ENCODE measurements at regions not wholly inside any gene's neighbourhood (a gene's known extent, or its start where the extent isn't known, plus 50 kb on each side); places are given as distances from the start of the nearest gene placed in this dataset.
"Not testable (repeated sequence)": the region's sequence is repeated elsewhere in the genome, so short reads cannot be mapped to it uniquely, and the experiment has no call there.

DNA sequence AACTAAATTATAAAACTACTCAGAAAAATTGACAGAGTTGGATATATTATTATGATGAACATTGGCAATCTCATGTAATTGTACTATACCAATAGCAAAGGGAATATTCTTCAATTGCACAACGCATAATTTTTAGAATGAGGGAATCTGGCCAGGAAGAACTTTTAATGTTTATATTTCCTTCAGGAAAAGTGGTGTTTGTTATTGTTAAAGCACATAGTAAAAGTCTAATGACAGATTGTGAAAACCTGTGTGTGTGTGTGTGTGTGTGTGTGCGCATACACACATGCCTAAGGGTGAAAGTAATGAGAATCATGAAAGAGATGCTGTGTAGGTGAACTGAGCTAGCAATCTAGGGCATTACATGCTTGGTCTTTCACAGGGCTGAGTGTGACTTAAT, 877.7 kb downstream of the SLC6A15 start:
- no peak overlapping the region for H2AFZ ChIP-seq (ENCODE audit: insufficient read depth, low read depth, low read length, poor library complexity, severe bottlenecking)
- no peak overlapping the region for H3K4me3 ChIP-seq (replicated peaks in 1 of 3; ENCODE audit: low read depth in 2 of 3, low read length in 3 of 3)
- H4K20me1 ChIP-seq (ENCODE audit: insufficient read depth, low read length), result no peaks in the 10 kb centered on the region
- H3K27me3 ChIP-seq (ENCODE audit: control insufficient read depth in 2 of 2, insufficient read depth in 2 of 2, low read length in 2 of 2), result no peaks in the 10 kb centered on the region
- no peaks in the 10 kb centered on the region for H3K36me3 Mint-ChIP-seq
- WGBS (ENCODE audit: insufficient coverage), result 0% methylated on average over 1 of the region's 2 CpGs
- H3K79me2 ChIP-seq (ENCODE audit: insufficient read depth, low read length), result no peaks in the 10 kb centered on the region
- no peak overlapping the region for H3K4me2 ChIP-seq (replicated peaks; ENCODE audit: extremely low read depth, low read length, poor library complexity, severe bottlenecking)
- H3K9me3 ChIP-seq (replicated peaks in 1 of 2; ENCODE audit: control insufficient read depth in 1 of 2, insufficient read depth in 1 of 2, low read length in 2 of 2), result peaks cover 15 to 25% of the 10 kb centered on the region in 2 donors
- H3K27ac Mint-ChIP-seq, result no peak overlapping the region
- no peak for DNase-seq
- H3K4me3 Mint-ChIP-seq, result no peak overlapping the region
- TF ChIP-seq, protein P1, sequence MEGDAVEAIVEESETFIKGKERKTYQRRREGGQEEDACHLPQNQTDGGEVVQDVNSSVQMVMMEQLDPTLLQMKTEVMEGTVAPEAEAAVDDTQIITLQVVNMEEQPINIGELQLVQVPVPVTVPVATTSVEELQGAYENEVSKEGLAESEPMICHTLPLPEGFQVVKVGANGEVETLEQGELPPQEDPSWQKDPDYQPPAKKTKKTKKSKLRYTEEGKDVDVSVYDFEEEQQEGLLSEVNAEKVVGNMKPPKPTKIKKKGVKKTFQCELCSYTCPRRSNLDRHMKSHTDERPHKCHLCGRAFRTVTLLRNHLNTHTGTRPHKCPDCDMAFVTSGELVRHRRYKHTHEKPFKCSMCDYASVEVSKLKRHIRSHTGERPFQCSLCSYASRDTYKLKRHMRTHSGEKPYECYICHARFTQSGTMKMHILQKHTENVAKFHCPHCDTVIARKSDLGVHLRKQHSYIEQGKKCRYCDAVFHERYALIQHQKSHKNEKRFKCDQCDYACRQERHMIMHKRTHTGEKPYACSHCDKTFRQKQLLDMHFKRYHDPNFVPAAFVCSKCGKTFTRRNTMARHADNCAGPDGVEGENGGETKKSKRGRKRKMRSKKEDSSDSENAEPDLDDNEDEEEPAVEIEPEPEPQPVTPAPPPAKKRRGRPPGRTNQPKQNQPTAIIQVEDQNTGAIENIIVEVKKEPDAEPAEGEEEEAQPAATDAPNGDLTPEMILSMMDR (IDR thresholded peaks at IDR 0.05), result no peak
- no peaks in the 10 kb centered on the region for H3K36me3 ChIP-seq (replicated peaks in 1 of 2; ENCODE audit: control insufficient read depth in 1 of 2, insufficient read depth in 2 of 2, low read length in 2 of 2)
- H3K9ac ChIP-seq (ENCODE audit: insufficient read depth, low read length, poor library complexity, severe bottlenecking), result no peak overlapping the region
- H3K4me1 Mint-ChIP-seq, result no peaks in the 10 kb centered on the region
- H3K27ac ChIP-seq (ENCODE audit: low read depth in 1 of 2, low read length in 2 of 2), result no peak overlapping the region
- no peaks in the 10 kb centered on the region for H3K27me3 Mint-ChIP-seq (ENCODE audit: low read depth in 3 of 3)
- H3K4me1 ChIP-seq (ENCODE audit: control insufficient read depth in 1 of 2, insufficient read depth in 2 of 2, low read length in 2 of 2), result no peaks in the 10 kb centered on the region
- intact Hi-C loops (cut with micrococcal nuclease), result no loop called here
- peaks cover 3 to 30% (median 11%) of the 10 kb centered on the region in 7 donors for H3K9me3 Mint-ChIP-seq

DNA sequence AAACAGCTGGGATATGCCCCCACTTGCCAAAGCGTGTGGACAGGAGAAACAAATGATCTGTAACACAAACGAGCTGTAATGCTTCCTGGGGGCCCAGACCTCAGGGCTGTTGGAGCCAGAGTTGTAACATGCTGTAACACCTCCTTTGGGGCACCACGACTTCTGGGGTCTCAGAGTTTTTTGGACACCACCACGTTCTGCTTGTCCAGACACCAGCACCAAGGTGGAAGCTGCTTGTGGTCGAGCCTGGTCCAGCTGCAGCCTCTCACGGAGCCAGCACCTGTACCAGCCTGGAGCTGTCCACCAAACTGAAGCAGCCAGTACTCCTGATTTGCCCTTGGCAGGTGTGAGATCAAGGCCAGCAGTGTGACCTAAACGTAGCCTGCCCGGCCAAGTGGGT, 879.4 kb downstream of the SLC6A15 start:
- TF ChIP-seq, protein P1 (IDR thresholded peaks at IDR 0.05), result no peak
- no peak for DNase-seq
- WGBS (ENCODE audit: insufficient coverage), result 86% methylated on average over 8 of the region's 8 CpGs
- intact Hi-C loops (cut with micrococcal nuclease), result no loop called here
- H3K27me3 ChIP-seq (ENCODE audit: control insufficient read depth in 2 of 2, insufficient read depth in 2 of 2, low read length in 2 of 2), result no peaks in the 10 kb centered on the region
- Mint-ChIP-seq H3K27ac (no peak overlapping the region), H3K27me3 (ENCODE audit: low read depth in 3 of 3) (no peaks in the 10 kb centered on the region), H3K4me1 (no peaks in the 10 kb centered on the region), H3K9me3 (peaks cover 3 to 23% (median 11%) of the 10 kb centered on the region in 7 donors), H3K4me3 (no peak overlapping the region), H3K36me3 (no peaks in the 10 kb centered on the region)
- no peaks in the 10 kb centered on the region for H3K79me2 ChIP-seq (ENCODE audit: insufficient read depth, low read length)
- no peak overlapping the region for H3K4me2 ChIP-seq (replicated peaks; ENCODE audit: extremely low read depth, low read length, poor library complexity, severe bottlenecking)
- no peak overlapping the region for H2AFZ ChIP-seq (ENCODE audit: insufficient read depth, low read depth, low read length, poor library complexity, severe bottlenecking)
- H3K9me3 ChIP-seq (replicated peaks in 1 of 2; ENCODE audit: control insufficient read depth in 1 of 2, insufficient read depth in 1 of 2, low read length in 2 of 2), result peaks cover 15 to 22% of the 10 kb centered on the region in 2 donors
- H3K9ac ChIP-seq (ENCODE audit: insufficient read depth, low read length, poor library complexity, severe bottlenecking), result no peak overlapping the region
- H3K27ac ChIP-seq (ENCODE audit: low read depth in 1 of 2, low read length in 2 of 2), result no peak overlapping the region
- no peaks in the 10 kb centered on the region for H3K36me3 ChIP-seq (replicated peaks in 1 of 2; ENCODE audit: control insufficient read depth in 1 of 2, insufficient read depth in 2 of 2, low read length in 2 of 2)
- no peak overlapping the region for H3K4me3 ChIP-seq (replicated peaks in 1 of 3; ENCODE audit: low read depth in 2 of 3, low read length in 3 of 3)
- H3K4me1 ChIP-seq (ENCODE audit: control insufficient read depth in 1 of 2, insufficient read depth in 2 of 2, low read length in 2 of 2), result no peaks in the 10 kb centered on the region
- no peaks in the 10 kb centered on the region for H4K20me1 ChIP-seq (ENCODE audit: insufficient read depth, low read length)

DNA sequence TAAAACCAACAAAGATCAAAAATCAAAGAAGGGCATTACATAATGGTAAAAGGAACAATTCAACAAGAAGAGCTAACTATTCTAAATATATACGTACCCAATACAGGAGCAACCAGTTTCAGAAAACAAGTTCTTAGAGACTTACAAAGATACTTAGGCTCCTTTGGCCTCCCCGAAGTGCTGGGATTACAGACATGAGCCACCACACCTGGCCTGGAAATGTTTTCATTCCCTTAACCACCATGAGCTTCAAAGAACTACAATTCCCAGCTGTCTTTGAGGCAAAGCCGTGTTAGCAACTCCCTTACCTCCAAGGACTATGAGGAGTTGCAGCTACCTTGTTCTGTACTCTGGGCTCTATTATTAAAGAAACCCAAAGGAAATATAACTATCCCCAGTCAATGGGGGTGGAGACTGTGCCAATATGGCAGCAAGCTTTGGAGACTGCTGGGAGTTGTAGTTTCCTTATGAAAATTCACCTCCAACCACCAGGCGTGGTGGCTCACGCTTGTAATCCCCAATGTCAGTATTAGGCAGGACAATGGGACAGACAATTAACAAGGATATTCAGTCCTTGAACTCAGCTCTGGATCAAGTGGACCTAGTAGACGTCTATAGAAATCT, 893.9 kb downstream of the SLC6A15 start:
- H3K4me1 ChIP-seq (ENCODE audit: control insufficient read depth in 1 of 2, insufficient read depth in 2 of 2, low read length in 2 of 2); DNase-seq; H4K20me1 ChIP-seq (ENCODE audit: insufficient read depth, low read length); H3K4me2 ChIP-seq (replicated peaks; ENCODE audit: extremely low read depth, low read length, poor library complexity, severe bottlenecking); H3K36me3 Mint-ChIP-seq; intact Hi-C loops (cut with micrococcal nuclease); H3K9ac ChIP-seq (ENCODE audit: insufficient read depth, low read length, poor library complexity, severe bottlenecking); H3K27ac ChIP-seq (ENCODE audit: low read depth in 1 of 2, low read length in 2 of 2); H3K4me3 ChIP-seq (replicated peaks in 1 of 3; ENCODE audit: low read depth in 2 of 3, low read length in 3 of 3); H2AFZ ChIP-seq (ENCODE audit: insufficient read depth, low read depth, low read length, poor library complexity, severe bottlenecking); H3K4me3 Mint-ChIP-seq; H3K27me3 ChIP-seq (ENCODE audit: control insufficient read depth in 2 of 2, insufficient read depth in 2 of 2, low read length in 2 of 2); H3K36me3 ChIP-seq (replicated peaks in 1 of 2; ENCODE audit: control insufficient read depth in 1 of 2, insufficient read depth in 2 of 2, low read length in 2 of 2); H3K79me2 ChIP-seq (ENCODE audit: insufficient read depth, low read length); H3K27me3 Mint-ChIP-seq (ENCODE audit: low read depth in 3 of 3); H3K27ac Mint-ChIP-seq; H3K4me1 Mint-ChIP-seq: not testable (repeated sequence)
- H3K9me3 Mint-ChIP-seq, result peaks cover 9 to 26% (median 16%) of the 10 kb centered on the region in 7 donors
- H3K9me3 ChIP-seq (replicated peaks in 1 of 2; ENCODE audit: control insufficient read depth in 1 of 2, insufficient read depth in 1 of 2, low read length in 2 of 2), result peaks cover 12 to 23% of the 10 kb centered on the region in 2 donors
- whole genome bisulfite sequencing (ENCODE audit: insufficient coverage), result 78% methylated on average over 4 of the region's 6 CpGs

Measured in CD14-positive monocyte (primary cell).